Inflammatory macrophage treated with lipopolysaccharide for 4 hours (primary cell): ENCODE measurements at regions not wholly inside any gene's neighbourhood (a gene's known extent, or its start where the extent isn't known, plus 50 kb on each side); places are given as distances from the start of the nearest gene placed in this dataset.

Experiments used
- DNase-seq: peaks from one replicate; pipeline ENCODE4 v3.0.0-alpha.2; 2020

GRCh38 chr1:55552636-55553035 lies 337.5 kb upstream of the USP24 start:
- DNase-seq: no peak

DNA sequence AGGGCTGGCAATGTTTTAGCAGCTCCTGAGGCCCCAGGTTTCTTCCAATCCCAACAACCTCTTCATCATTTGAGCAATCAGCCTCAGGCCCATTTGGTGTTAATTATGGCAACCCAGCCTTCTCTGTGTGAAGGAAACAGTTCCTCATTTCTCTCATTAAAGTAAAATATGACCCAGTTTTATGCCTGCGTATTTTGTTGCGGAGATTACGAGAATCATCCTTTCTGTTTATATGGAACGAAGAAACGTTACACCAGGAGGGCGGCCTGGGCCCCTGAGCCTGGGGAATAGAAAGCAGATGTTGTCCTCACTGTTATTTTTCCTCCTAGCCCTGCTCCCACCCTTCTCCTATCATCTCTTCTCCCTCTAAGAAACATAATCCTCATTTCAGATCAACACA lies 332.2 kb upstream of the USP24 start:
- DNase-seq: no peak

DNA sequence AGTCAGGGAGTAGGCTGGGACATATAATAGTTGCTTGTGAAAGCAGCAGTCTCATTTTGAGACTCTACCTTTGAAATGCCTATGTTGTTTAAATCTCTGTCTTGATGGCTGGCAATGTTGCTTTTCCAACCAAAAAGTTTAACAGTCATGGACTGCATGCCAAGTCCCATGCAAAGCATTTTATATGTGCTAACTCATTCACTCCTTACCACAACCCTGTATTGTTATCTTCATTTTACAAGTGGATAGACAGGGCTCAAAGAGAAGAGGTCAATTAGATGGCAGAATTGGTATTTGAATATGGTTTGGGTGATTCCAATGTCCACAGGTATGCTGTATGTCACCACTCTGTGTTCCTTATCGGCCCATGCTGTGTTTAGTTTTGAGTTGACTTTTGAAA lies 331.4 kb upstream of the USP24 start:
- DNase-seq: no peak

DNA sequence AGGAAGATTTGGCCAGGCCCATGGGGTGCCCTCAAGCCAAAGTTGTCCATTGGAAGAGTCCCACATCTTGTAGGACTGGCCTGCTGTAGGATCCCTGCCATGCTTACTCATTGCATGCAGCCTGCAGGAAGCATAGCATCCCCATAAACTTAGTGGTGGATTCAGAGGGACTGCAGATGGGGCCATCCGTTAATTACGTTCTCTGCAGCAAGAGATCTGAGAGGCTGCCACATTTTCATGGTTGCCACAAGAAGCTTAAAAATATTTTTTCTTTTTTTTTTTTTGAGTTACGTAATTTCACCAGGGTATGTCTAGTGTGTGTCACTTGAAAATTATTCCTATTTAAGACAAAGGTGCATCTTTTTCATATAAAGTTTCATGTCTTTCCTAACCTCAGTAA lies 329.7 kb upstream of the USP24 start:
- DNase-seq: no peak

DNA sequence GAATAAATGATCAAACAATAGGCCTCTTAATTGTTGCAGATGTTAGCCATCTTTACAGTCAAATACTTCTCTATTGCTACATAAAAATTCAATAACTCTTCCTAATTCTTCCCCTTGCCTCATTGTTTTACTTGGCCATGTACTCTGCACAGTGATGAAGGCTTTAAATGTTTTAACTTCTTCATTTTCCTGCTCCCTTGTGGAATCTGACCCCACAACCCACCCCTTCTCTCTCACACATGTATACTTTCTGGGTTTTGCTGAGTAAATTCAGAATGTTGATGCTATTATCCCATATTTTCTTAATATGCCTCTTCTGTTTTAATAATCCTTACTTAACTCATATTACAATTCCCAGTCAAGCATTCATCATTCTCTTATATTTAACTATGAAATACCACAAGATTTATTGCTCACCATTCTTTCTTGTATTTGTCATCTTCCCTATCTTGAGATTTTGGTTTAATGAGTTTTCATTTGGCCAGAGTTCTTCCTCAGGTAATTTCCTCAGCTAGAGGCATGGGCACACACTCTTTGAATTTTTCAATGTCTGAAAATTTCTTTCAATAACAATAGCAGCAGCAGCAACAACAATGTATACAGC lies 327.8 kb upstream of the USP24 start:
- DNase-seq: no peak

DNA sequence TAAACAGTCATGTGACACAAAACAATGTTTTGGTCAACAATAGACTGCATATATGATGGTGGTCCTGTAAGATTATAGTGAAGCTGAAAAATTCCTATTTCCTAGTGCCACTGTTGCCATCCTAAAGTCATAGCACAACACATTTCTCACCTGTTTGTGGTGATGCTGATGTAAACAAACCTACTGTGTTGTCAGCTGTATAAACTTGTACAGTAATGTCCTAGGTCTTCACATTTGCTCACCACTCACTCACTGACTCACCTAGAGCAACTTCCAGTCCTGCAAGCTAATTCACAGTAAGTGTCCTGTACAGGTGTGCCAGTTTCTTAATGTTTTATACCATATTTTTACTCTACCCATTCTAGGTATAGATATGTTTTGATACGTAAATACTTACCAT lies 326.1 kb upstream of the USP24 start:
- DNase-seq: no peak

DNA sequence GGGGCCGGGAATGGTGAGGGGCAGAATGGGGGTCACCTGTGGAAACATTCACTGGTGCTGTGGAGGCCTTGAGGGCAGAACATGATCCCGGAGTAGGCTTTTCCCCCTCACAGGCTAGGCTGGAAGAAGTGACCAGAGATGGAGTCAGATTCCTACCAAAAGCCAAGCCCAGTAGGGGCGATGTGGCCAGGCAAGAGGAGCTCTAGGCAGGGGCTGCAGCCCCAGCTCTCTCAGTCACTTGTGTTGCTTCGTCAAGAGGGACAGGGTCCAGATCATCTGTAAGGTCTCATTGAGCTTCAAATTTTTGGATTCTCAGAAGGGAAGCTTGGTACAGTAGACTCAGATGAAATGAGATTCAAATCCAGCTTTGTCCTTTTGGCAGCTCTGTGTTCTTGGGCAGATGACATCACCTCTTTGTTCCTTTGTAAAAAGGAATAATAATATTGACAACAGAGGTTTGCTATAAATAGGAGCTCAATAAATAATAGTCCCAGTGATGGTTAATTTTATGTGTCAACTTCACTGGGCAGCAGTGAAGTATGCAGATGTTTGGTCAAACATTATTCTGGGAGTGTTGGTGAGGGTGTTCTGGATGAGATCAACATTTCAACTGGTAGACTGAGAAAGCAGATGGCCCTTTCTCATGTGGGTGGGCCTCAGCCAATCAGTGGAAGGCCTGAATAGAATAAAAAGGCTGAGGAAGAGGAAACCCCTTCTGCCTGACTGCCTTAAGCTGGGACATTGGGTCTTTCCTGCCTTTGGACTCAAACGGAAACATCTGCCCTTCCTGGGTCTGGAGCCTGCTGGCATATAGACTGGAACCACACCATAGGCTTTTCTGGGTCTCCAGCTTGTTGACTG lies 324.7 kb upstream of the USP24 start:
- no peak for DNase-seq

- DNase-seq: no peak
Measured at GRCh38 chr1:55538428-55538827, 323.3 kb upstream of the USP24 start.

- no peak for DNase-seq
Measured at GRCh38 chr1:55536545-55536865, 321.3 kb upstream of the USP24 start.

DNA sequence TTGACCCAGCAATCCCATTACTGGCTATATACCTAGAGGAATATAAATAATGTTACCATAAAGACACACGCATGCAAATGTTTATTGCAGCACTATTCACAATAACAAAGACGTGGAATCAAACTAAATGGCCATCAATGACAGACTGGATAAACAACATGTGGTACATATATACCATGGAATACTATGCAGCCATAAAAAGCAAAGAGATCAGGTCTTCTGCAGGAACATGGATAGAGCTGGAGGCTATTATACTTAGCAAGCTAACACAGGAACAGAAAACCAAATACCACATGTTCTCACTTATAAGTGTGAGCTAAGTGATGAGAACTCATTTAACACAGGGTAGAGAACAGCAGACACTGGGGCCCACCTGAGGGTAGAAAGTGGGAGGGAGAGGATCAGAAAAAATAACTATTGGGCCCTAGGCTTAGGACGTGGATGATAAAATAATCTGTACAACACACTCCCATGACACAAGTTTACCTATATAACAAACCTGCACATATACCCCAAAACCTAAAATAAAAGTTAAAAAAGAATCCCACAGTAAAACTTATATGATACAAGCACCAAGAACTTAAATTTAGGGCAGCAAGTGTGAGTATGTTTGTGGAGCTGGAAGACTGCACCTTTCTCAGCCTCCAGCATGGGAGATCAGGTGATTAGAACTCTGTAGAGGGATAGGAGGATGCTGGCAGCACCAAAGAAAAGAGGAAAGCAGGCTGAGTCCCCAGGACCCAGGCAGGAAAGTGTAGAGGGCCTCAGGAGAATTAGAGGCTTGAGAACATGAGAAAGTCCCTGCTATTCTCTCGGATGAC lies 320.8 kb upstream of the USP24 start:
- no peak for DNase-seq

- DNase-seq: no peak
Measured at GRCh38 chr1:55534565-55535121, 319.5 kb upstream of the USP24 start.

DNA sequence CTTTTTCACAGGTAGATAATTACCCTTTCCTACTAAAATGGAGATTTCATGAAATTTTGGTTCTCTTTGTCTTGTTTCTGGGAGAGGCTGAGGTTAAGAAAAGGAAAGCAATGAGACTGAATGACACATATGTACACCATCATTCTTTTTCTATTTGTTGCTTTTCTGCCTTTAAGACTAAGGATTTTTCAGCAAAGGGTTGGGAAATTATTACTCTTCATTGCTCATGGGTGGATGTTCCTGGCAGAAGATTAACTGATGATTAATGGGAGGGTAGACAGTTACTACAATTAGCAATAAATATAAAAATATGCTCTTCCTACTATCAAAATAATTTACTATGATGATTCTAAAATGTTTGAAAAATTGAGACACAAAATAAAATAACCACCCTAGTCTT lies 316.5 kb upstream of the USP24 start:
- no peak for DNase-seq

DNA sequence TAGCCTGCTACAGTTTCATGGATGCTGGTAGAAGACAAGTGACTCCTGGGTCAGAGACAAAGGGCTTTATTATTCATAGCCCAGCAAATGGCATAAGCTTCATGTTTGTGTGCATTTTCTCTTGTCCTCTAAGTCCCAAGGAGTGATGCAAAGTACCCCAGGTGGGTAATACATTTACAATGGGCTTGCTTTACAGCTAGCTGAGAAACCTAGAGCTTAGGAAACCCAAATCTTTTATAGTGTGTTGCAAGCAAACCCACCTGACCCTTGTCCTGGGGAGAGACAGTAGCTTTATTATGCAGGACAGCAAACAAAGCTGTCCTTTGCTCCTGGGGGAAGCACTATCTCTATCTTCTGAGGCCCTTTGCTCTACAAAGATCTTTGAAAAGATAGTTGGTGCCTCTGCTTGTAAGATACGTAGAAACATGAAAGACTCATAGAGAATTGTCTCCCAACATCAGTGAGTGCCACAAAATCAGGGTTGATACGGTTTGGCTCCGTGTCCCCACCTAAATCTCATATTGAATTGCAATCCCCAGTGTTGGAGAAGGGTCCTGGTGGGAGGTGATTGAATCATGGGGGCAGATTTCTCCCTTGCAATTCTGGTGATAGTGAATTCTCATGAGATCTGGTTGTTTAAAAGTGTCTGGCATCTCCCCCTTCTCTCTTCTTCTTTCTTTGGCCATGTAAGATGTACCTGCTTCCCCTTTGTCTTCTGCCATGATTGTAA lies 315.8 kb upstream of the USP24 start:
- DNase-seq: no peak

GRCh38 chr1:55529017-55529416 lies 313.9 kb upstream of the USP24 start:
- DNase-seq: no peak

DNA sequence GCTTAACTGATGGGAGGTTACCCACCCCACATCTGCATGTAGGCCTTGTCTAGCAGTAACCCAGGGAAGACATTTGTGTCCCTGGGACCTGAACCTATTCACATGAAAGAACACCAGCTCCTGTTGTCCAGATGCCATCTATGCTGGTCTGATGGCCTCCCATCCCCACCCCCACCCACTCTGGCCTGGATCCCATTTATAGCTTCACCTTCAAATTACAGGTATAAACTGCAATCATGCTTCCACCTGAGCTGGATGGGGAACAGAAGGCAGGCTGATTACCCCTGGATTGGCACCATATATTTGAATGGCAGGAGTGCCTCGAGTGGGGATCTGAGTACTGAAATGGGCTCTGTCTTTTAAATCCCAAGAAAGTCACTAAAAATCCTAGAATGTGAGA lies 312.7 kb upstream of the USP24 start:
- DNase-seq: no peak

DNA sequence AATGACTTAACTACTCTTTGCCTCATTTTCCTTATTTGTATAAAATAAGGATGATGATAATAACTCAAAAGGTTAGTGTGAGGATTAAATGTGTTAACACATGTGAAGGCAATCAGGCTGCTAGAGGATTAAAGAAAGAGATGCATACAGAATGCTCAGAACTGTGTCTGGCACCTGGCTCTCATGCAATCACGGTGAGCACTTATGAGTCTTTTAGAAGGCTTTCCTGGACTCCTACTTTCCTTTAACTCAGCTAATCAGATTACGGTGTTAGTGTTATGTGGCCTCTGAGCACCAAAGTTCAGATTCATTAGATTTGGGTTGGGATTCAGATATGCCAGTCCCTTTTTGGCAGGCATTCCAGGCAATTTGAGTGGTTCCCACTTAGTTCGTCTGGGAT lies 311.6 kb upstream of the USP24 start:
- DNase-seq: no peak

- DNase-seq: no peak
Measured at GRCh38 chr1:55524006-55524405, 308.8 kb upstream of the USP24 start.

DNA sequence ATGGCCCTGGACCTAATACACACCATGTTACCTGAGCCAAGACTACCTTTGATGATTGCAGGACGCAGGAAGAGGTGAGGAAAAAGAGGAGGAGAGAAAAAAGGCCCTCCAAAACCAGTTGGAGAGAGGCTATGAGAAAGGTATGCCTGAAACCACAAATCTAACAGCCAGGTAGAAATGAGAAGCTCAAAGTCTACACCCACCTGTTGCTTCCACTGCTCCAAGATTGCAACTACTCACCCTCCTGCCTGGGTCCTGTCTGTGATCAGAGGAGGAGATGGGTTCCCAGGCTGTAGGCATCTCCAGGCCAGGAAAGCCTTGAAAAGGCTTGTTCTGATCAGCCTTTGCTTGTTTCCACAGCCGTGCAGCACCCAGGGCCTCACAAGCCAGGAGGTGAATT lies 307.8 kb upstream of the USP24 start:
- no peak for DNase-seq

GRCh38 chr1:55522353-55522903 lies 307.3 kb upstream of the USP24 start:
- DNase-seq: no peak

GRCh38 chr1:55520861-55521260 lies 305.7 kb upstream of the USP24 start:
- no peak for DNase-seq

GRCh38 chr1:55519937-55520683 lies 304.9 kb upstream of the USP24 start:
- DNase-seq: no peak

DNA sequence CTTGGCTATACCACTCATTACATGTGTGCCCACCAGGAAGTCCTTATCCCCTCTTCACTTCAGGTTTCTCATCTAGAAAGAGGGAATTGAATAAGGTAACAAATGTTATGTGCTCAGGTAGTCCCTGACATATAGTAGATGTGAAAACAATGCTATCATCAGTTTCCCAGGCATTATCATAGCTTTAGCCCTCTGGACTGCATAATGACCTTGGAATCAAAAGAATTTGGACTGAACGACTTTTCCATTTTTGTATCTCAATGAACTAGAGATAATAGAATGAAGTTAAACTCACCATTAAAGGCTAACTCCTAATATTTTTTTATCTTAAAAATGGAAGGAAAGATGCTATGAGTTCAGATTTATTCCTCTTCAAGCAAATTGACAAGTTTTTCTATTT lies 304.1 kb upstream of the USP24 start:
- no peak for DNase-seq
